SK-N-SH treated with all-trans-retinoic acid at 6 μM for 48 hours (cell line): ENCODE measurements at regions not wholly inside any gene's neighbourhood (a gene's known extent, or its start where the extent isn't known, plus 50 kb on each side); places are given as distances from the start of the nearest gene placed in this dataset.

Source experiments
- ATAC-seq: fragments of 200-7000 bp; cut with Tn5 transposase; 3 replicates; pipeline ENCODE4 v1.9.1; 2020; ENCODE audit warnings: mild to moderate bottlenecking, moderate library complexity
- BACH2 ChIP-seq: fragments of 250-450 bp; sonication (Bioruptor Pico); IDR thresholded peaks from 2 replicates; pipeline ENCODE4 v1.9.0; 2021; ENCODE audit warnings: mild to moderate bottlenecking, borderline replicate concordance
- CREB5 ChIP-seq: fragments of 250-450 bp; sonication (Bioruptor Pico); IDR thresholded peaks from 2 replicates; pipeline ENCODE4 v1.5.1; 2020; ENCODE audit warnings: low read depth, mild to moderate bottlenecking, moderate library complexity
- CSDC2 ChIP-seq: fragments of 250-450 bp; sonication (Bioruptor Pico); IDR thresholded peaks from 2 replicates; pipeline ENCODE4 v1.5.0; 2020; ENCODE audit warnings: mild to moderate bottlenecking, moderate library complexity
- CSRNP3 ChIP-seq: fragments of 250-450 bp; sonication (Bioruptor Pico); IDR thresholded peaks from 2 replicates; pipeline ENCODE4 v1.5.1; 2021; ENCODE audit warnings: mild to moderate bottlenecking, moderate library complexity
- ESRRG ChIP-seq: fragments of 250-450 bp; sonication (Bioruptor Pico); IDR thresholded peaks from 2 replicates; pipeline ENCODE4 v1.6.1; 2021; ENCODE audit warnings: mild to moderate bottlenecking
- GLIS3 ChIP-seq: fragments of 250-450 bp; sonication (Bioruptor Pico); IDR thresholded peaks from 2 replicates; pipeline ENCODE4 v1.5.0; 2020; ENCODE audit warnings: mild to moderate bottlenecking, moderate library complexity
- ISL1 ChIP-seq: fragments of 250-450 bp; sonication (Bioruptor Pico); IDR thresholded peaks from 2 replicates; pipeline ENCODE4 v2.1.2; 2022; ENCODE audit warnings: mild to moderate bottlenecking, moderate library complexity
- OSR1 ChIP-seq: fragments of 250-450 bp; sonication (Bioruptor Pico); IDR thresholded peaks from 2 replicates; pipeline ENCODE4 v1.8.0; 2022; ENCODE audit warnings: moderate library complexity, mild to moderate bottlenecking, inconsistent platforms
- PPARA ChIP-seq: fragments of 250-450 bp; sonication (Bioruptor Pico); IDR thresholded peaks from 2 replicates; pipeline ENCODE4 v1.5.0; 2020; ENCODE audit warnings: mild to moderate bottlenecking, borderline replicate concordance
- RARB ChIP-seq: fragments of 250-450 bp; sonication (Bioruptor Pico); IDR thresholded peaks from 2 replicates; pipeline ENCODE4 v1.8.0; 2021; ENCODE audit warnings: mild to moderate bottlenecking, moderate library complexity
- SNAI2 ChIP-seq: fragments of 250-450 bp; sonication (Bioruptor Pico); IDR thresholded peaks from 2 replicates; pipeline ENCODE4 v1.5.0; 2020; ENCODE audit warnings: mild to moderate bottlenecking, moderate library complexity
- TCF4 ChIP-seq: fragments of 250-450 bp; sonication (Bioruptor Pico); IDR thresholded peaks from 2 replicates; pipeline ENCODE4 v1.8.0; 2021; ENCODE audit warnings: mild to moderate bottlenecking, moderate library complexity, borderline replicate concordance
- TOX ChIP-seq: fragments of 250-450 bp; sonication (Bioruptor Pico); IDR thresholded peaks from 2 replicates; pipeline ENCODE4 v1.8.0; 2021; ENCODE audit warnings: mild to moderate bottlenecking, moderate library complexity, borderline replicate concordance
- TSHZ2 ChIP-seq: fragments of 250-450 bp; sonication (Bioruptor Pico); IDR thresholded peaks from 2 replicates; pipeline ENCODE4 v1.5.0; 2020; ENCODE audit warnings: mild to moderate bottlenecking, moderate library complexity
- ZC3H10 ChIP-seq: fragments of 250-450 bp; sonication (Bioruptor Pico); IDR thresholded peaks from 2 replicates; pipeline ENCODE4 v1.5.1; 2021; ENCODE audit warnings: mild to moderate bottlenecking, moderate library complexity
- ZFP3 ChIP-seq: fragments of 250-450 bp; sonication (Bioruptor Pico); IDR thresholded peaks from 2 replicates; pipeline ENCODE4 v1.5.0; 2020; ENCODE audit warnings: mild to moderate bottlenecking, moderate library complexity
- ZFP30 ChIP-seq: fragments of 450-650 bp; formaldehyde crosslinking; IDR thresholded peaks from 2 replicates; pipeline ENCODE4 v1.5.0; 2022; ENCODE audit warnings: mild to moderate bottlenecking, moderate library complexity
- ZNF565 ChIP-seq: fragments of 450-650 bp; formaldehyde crosslinking; conservative IDR thresholded peaks from 2 replicates; pipeline ENCODE4 v1.5.0; 2020; ENCODE audit warnings: low read depth, mild to moderate bottlenecking, moderate library complexity
- ZNF70 ChIP-seq: fragments of 450-650 bp; formaldehyde crosslinking; IDR thresholded peaks from 2 replicates; pipeline ENCODE4 v1.5.0; 2020; ENCODE audit warnings: mild to moderate bottlenecking, moderate library complexity
- TF ChIP-seq, protein P1 (sequence below): fragments of 250-450 bp; sonication (Bioruptor Pico); IDR thresholded peaks from 2 replicates; pipeline ENCODE4 v1.8.0; 2020; ENCODE audit warnings: mild to moderate bottlenecking, moderate library complexity, borderline replicate concordance
- TF ChIP-seq, protein P2 (sequence below): fragments of 250-450 bp; sonication (Bioruptor Pico); IDR thresholded peaks from 2 replicates; pipeline ENCODE4 v1.8.0; 2021; ENCODE audit warnings: low read depth, mild to moderate bottlenecking, moderate library complexity, borderline replicate concordance

DNA sequence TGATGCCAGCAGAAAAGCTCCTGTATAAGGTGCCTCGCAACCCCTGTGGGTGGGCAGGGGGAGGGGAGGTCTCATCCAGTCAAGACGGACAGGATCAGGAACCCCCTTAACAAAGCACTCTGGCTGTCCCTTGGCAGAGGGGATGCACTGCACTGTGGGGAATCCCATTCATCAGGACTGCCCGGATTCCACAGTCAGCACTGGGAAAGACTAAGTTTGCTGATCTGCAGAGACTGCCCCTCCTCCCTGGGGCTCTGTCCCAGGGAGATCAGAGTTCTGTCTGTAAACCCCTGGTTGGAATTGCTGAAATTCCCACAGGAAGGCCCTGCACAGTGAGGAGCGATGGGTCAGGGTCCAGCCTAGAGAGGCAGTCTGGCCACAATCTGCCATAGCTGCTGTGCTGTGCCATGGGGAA lies 149.5 kb upstream of the RBBP8 start:
- TF ChIP-seq ZNF70 (CRISPR knock-in tag) (no peak), CSDC2 (CRISPR knock-in tag) (no peak), SNAI2 (no peak), RARB (CRISPR knock-in tag) (no peak), ZNF565 (CRISPR knock-in tag) (no peak), CREB5 (no peak), ZC3H10 (CRISPR knock-in tag) (no peak), PPARA (CRISPR knock-in tag) (no peak), ZFP3 (CRISPR knock-in tag) (no peak), TSHZ2 (CRISPR knock-in tag) (no peak), ESRRG (CRISPR knock-in tag) (no peak), TCF4 (CRISPR knock-in tag) (no peak)
- TF ChIP-seq, protein P1, sequence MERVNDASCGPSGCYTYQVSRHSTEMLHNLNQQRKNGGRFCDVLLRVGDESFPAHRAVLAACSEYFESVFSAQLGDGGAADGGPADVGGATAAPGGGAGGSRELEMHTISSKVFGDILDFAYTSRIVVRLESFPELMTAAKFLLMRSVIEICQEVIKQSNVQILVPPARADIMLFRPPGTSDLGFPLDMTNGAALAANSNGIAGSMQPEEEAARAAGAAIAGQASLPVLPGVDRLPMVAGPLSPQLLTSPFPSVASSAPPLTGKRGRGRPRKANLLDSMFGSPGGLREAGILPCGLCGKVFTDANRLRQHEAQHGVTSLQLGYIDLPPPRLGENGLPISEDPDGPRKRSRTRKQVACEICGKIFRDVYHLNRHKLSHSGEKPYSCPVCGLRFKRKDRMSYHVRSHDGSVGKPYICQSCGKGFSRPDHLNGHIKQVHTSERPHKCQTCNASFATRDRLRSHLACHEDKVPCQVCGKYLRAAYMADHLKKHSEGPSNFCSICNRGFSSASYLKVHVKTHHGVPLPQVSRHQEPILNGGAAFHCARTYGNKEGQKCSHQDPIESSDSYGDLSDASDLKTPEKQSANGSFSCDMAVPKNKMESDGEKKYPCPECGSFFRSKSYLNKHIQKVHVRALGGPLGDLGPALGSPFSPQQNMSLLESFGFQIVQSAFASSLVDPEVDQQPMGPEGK (CRISPR knock-in tag): no peak
- TF ChIP-seq, protein P2, sequence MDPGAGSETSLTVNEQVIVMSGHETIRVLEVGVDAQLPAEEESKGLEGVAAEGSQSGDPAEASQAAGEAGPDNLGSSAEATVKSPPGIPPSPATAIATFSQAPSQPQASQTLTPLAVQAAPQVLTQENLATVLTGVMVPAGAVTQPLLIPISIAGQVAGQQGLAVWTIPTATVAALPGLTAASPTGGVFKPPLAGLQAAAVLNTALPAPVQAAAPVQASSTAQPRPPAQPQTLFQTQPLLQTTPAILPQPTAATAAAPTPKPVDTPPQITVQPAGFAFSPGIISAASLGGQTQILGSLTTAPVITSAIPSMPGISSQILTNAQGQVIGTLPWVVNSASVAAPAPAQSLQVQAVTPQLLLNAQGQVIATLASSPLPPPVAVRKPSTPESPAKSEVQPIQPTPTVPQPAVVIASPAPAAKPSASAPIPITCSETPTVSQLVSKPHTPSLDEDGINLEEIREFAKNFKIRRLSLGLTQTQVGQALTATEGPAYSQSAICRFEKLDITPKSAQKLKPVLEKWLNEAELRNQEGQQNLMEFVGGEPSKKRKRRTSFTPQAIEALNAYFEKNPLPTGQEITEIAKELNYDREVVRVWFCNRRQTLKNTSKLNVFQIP: no peak
- TF ChIP-seq, all 23 proteins: peak for 0
- no peak for ATAC-seq

DNA sequence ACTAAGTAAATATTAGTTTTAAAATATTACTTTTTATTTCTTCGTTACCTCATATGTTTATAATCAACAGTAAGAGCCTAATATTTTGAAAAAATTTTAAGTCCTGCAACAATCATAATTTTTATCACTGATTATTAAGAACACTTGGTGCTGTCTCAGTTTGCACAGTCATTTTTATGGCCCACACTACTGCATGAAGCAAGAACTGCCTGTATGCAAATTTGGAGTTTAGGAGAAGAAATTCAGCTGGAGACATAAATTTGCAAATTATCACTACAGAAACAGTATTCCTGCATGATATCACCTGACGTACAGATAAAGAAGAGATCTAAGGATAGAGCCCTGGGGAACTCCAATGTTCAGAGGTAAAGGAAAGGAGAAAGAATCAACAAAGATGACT lies 144.1 kb upstream of the RBBP8 start:
- TF ChIP-seq ZNF565 (CRISPR knock-in tag) (no peak), GLIS3 (CRISPR knock-in tag) (no peak)
- ATAC-seq: no peak

DNA sequence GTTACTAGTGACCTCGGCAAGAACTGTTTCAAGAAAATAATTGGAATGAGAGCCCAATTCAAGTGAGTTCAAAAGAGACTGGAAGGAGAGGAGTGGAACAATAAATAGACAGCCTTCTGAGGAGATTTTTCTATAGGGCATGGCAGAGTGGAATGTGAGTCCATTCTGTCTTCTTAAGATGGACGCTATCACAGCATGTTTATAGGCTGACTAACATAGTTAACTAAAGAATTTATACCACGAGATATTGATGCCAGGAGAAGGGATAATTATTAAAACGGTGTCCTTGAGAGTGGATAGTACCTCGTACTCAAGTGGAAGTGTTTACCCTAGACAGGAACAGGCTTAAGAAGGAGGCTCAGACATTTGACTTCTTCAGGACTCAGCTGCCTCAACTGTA lies 143.5 kb upstream of the RBBP8 start:
- ATAC-seq: no peak
- no peak for TF ChIP-seq PPARA (CRISPR knock-in tag)
- TF ChIP-seq, protein P2: no peak
- TF ChIP-seq TOX (CRISPR knock-in tag): no peak
- TF ChIP-seq ZC3H10 (CRISPR knock-in tag): no peak
- no peak for TF ChIP-seq CREB5
- TF ChIP-seq ZFP30 (CRISPR knock-in tag): no peak
- TF ChIP-seq ESRRG (CRISPR knock-in tag): no peak
- TF ChIP-seq BACH2 (CRISPR knock-in tag): no peak
- no peak for TF ChIP-seq CSRNP3 (CRISPR knock-in tag)
- TF ChIP-seq RARB (CRISPR knock-in tag): no peak
- no peak for TF ChIP-seq ISL1 (CRISPR knock-in tag)
- TF ChIP-seq ZFP3 (CRISPR knock-in tag): no peak
- no peak for TF ChIP-seq GLIS3 (CRISPR knock-in tag)
- no peak for TF ChIP-seq CSDC2 (CRISPR knock-in tag)
- no peak for TF ChIP-seq OSR1 (CRISPR knock-in tag)
- no peak for TF ChIP-seq ZNF70 (CRISPR knock-in tag)
- TF ChIP-seq SNAI2: no peak
